HG03097 (cell line): ENCODE measurements at regions not wholly inside any gene's neighbourhood (a gene's known extent, or its start where the extent isn't known, plus 50 kb on each side); places are given as distances from the start of the nearest gene placed in this dataset.

Experiments
- ATAC-seq: cut with Tn5 transposase; IDR thresholded peaks from one replicate; pipeline ENCODE4 v1.9.1; 2021; ENCODE audit not compliant: unreplicated experiment, low FRiP score

- no peak for ATAC-seq
These were observed 123.2 kb upstream of the STMND1 start for GRCh38 chr6:16978686-16979085.

GRCh38 chr6:16976385-16977183 lies 125.3 kb upstream of the STMND1 start:
- no peak for ATAC-seq

- ATAC-seq: no peak
These were observed 127.0 kb upstream of the STMND1 start for GRCh38 chr6:16974704-16975359.

GRCh38 chr6:16974387-16974673 lies 127.5 kb upstream of the STMND1 start:
- no peak for ATAC-seq

- ATAC-seq: no peak
These were observed 128.1 kb upstream of the STMND1 start for GRCh38 chr6:16973545-16974386.

GRCh38 chr6:16973051-16973450 lies 128.8 kb upstream of the STMND1 start:
- no peak for ATAC-seq

- no peak for ATAC-seq
These were observed 129.3 kb upstream of the STMND1 start for GRCh38 chr6:16972535-16972934.

GRCh38 chr6:16969699-16970655 lies 131.9 kb upstream of the STMND1 start:
- ATAC-seq: no peak

- no peak for ATAC-seq
These were observed 133.7 kb upstream of the STMND1 start for GRCh38 chr6:16968101-16968500.

- ATAC-seq: no peak
These were observed 134.4 kb upstream of the STMND1 start for GRCh38 chr6:16967470-16967817.

- no peak for ATAC-seq
These were observed 134.9 kb upstream of the STMND1 start for GRCh38 chr6:16966791-16967469.

- ATAC-seq: no peak
These were observed 136.2 kb upstream of the STMND1 start for GRCh38 chr6:16965689-16966088.

- peak; percentile 80 for ATAC-seq
These were observed 137.0 kb upstream of the STMND1 start for GRCh38 chr6:16964553-16965499.

GRCh38 chr6:16961577-16961976 lies 140.3 kb upstream of the STMND1 start:
- no peak for ATAC-seq

- no peak for ATAC-seq
These were observed 142.1 kb upstream of the STMND1 start for GRCh38 chr6:16959789-16960188.

- ATAC-seq: no peak
These were observed 145.5 kb upstream of the STMND1 start for GRCh38 chr6:16956361-16956760.

GRCh38 chr6:16955899-16956298 lies 146.0 kb upstream of the STMND1 start:
- no peak for ATAC-seq

- no peak for ATAC-seq
These were observed 147.9 kb upstream of the STMND1 start for GRCh38 chr6:16953905-16954304.

GRCh38 chr6:16953446-16953845 lies 148.4 kb upstream of the STMND1 start:
- ATAC-seq: no peak
